ENCODE measurements at regions not wholly inside any gene's neighbourhood (a gene's known extent, or its start where the extent isn't known, plus 50 kb on each side); places are given as distances from the start of the nearest gene placed in this dataset.

- Histone ChIP-seq H4K20me1 (ENCODE audit: insufficient read depth, low read length) (no peaks in the 10 kb centered on the region), H3K4me1 (ENCODE audit: control insufficient read depth in 1 of 2, insufficient read depth in 2 of 2, low read length in 2 of 2) (no peaks in the 10 kb centered on the region), H3K27me3 (ENCODE audit: control insufficient read depth in 2 of 2, insufficient read depth in 2 of 2, low read length in 2 of 2) (no peaks in the 10 kb centered on the region), H3K79me2 (ENCODE audit: insufficient read depth, low read length) (no peaks in the 10 kb centered on the region), H3K4me3 (replicated peaks in 1 of 3; ENCODE audit: low read depth in 2 of 3, low read length in 3 of 3) (no peak overlapping the region), H3K9me3 (replicated peaks in 1 of 2; ENCODE audit: control insufficient read depth in 1 of 2, insufficient read depth in 1 of 2, low read length in 2 of 2) (no peaks in the 10 kb centered on the region), H3K36me3 (replicated peaks in 1 of 2; ENCODE audit: control insufficient read depth in 1 of 2, insufficient read depth in 2 of 2, low read length in 2 of 2) (no peaks in the 10 kb centered on the region), H3K4me2 (replicated peaks; ENCODE audit: extremely low read depth, low read length, poor library complexity, severe bottlenecking) (no peak overlapping the region), H2AFZ (ENCODE audit: insufficient read depth, low read depth, low read length, poor library complexity, severe bottlenecking) (no peak overlapping the region), H3K9ac (ENCODE audit: insufficient read depth, low read length, poor library complexity, severe bottlenecking) (no peak overlapping the region), H3K27ac (ENCODE audit: low read depth in 1 of 2, low read length in 2 of 2) (no peak overlapping the region)
- no peak for DNase-seq
- Mint-ChIP-seq H3K4me1 (no peaks in the 10 kb centered on the region), H3K9me3 (no peaks in the 10 kb centered on the region), H3K27me3 (ENCODE audit: low read depth in 3 of 3) (peaks cover 0 to 2% (median 2%) of the 10 kb centered on the region in 3 donors), H3K4me3 (no peak overlapping the region), H3K36me3 (no peaks in the 10 kb centered on the region), H3K27ac (no peak overlapping the region)
- WGBS (ENCODE audit: insufficient coverage), result 100% methylated on average over 2 of the region's 5 CpGs
- TF ChIP-seq, protein P1, sequence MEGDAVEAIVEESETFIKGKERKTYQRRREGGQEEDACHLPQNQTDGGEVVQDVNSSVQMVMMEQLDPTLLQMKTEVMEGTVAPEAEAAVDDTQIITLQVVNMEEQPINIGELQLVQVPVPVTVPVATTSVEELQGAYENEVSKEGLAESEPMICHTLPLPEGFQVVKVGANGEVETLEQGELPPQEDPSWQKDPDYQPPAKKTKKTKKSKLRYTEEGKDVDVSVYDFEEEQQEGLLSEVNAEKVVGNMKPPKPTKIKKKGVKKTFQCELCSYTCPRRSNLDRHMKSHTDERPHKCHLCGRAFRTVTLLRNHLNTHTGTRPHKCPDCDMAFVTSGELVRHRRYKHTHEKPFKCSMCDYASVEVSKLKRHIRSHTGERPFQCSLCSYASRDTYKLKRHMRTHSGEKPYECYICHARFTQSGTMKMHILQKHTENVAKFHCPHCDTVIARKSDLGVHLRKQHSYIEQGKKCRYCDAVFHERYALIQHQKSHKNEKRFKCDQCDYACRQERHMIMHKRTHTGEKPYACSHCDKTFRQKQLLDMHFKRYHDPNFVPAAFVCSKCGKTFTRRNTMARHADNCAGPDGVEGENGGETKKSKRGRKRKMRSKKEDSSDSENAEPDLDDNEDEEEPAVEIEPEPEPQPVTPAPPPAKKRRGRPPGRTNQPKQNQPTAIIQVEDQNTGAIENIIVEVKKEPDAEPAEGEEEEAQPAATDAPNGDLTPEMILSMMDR (IDR thresholded peaks at IDR 0.05), result no peak
- intact Hi-C loops (cut with micrococcal nuclease), result no loop called here
Measured at GRCh38 chr12:46439793-46440511, 67.4 kb upstream of the SLC38A2 start.

DNA sequence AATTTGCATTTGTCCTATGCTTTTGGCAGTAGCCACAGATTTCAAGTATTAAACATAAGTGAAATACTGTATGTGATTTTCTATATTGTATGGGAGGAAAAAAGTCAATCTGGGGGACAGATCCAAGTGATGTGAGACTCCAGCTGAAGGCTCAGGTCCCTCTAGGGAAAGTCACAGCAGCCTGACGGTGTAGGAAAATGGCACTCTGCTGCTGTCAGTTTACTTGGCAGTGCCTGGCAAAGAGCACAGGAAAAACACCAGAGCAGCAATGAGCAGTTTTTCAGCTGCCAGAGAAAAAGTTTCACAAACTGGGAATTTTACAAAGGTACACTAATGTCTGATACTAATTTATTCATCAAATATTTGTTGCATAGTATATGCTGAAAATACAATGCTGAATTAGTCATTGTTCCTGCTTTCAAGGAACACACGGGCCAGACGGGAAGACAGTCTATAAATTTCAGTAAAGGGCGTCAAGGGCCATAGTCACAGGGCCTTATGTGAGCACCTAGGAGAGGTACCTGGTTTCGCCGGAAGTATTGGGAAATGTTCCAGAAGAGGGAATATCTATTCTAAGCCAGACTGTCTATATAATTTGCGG is 66.2 kb upstream of the SLC38A2 start:
- Histone ChIP-seq H3K4me3 (replicated peaks in 1 of 3; ENCODE audit: low read depth in 2 of 3, low read length in 3 of 3) (no peak overlapping the region), H4K20me1 (ENCODE audit: insufficient read depth, low read length) (no peaks in the 10 kb centered on the region), H3K79me2 (ENCODE audit: insufficient read depth, low read length) (no peaks in the 10 kb centered on the region), H3K4me2 (replicated peaks; ENCODE audit: extremely low read depth, low read length, poor library complexity, severe bottlenecking) (no peak overlapping the region), H3K9me3 (replicated peaks in 1 of 2; ENCODE audit: control insufficient read depth in 1 of 2, insufficient read depth in 1 of 2, low read length in 2 of 2) (no peaks in the 10 kb centered on the region), H2AFZ (ENCODE audit: insufficient read depth, low read depth, low read length, poor library complexity, severe bottlenecking) (no peak overlapping the region), H3K4me1 (ENCODE audit: control insufficient read depth in 1 of 2, insufficient read depth in 2 of 2, low read length in 2 of 2) (no peaks in the 10 kb centered on the region), H3K9ac (ENCODE audit: insufficient read depth, low read length, poor library complexity, severe bottlenecking) (no peak overlapping the region), H3K27me3 (ENCODE audit: control insufficient read depth in 2 of 2, insufficient read depth in 2 of 2, low read length in 2 of 2) (no peaks in the 10 kb centered on the region), H3K27ac (ENCODE audit: low read depth in 1 of 2, low read length in 2 of 2) (no peak overlapping the region), H3K36me3 (replicated peaks in 1 of 2; ENCODE audit: control insufficient read depth in 1 of 2, insufficient read depth in 2 of 2, low read length in 2 of 2) (no peaks in the 10 kb centered on the region)
- Mint-ChIP-seq H3K36me3 (no peaks in the 10 kb centered on the region), H3K9me3 (no peaks in the 10 kb centered on the region), H3K4me3 (peak overlapping the region in 1 of 2 donors; percentile 21), H3K27me3 (ENCODE audit: low read depth in 3 of 3) (peaks cover 0 to 2% (median 2%) of the 10 kb centered on the region in 3 donors), H3K4me1 (peaks cover 3% of the 10 kb centered on the region), H3K27ac (peak overlapping the region in 1 of 7 donors; percentile 40)
- DNase-seq, result no peak
- WGBS (ENCODE audit: insufficient coverage), result 93% methylated on average over 6 of the region's 7 CpGs
- intact Hi-C loops (cut with micrococcal nuclease), result no loop called here
- TF ChIP-seq, protein P1 (IDR thresholded peaks at IDR 0.05), result no peak

Data from CD14-positive monocyte (primary cell).